ENCODE measurements at regions not wholly inside any gene's neighbourhood (a gene's known extent, or its start where the extent isn't known, plus 50 kb on each side); places are given as distances from the start of the nearest gene placed in this dataset.

DNA sequence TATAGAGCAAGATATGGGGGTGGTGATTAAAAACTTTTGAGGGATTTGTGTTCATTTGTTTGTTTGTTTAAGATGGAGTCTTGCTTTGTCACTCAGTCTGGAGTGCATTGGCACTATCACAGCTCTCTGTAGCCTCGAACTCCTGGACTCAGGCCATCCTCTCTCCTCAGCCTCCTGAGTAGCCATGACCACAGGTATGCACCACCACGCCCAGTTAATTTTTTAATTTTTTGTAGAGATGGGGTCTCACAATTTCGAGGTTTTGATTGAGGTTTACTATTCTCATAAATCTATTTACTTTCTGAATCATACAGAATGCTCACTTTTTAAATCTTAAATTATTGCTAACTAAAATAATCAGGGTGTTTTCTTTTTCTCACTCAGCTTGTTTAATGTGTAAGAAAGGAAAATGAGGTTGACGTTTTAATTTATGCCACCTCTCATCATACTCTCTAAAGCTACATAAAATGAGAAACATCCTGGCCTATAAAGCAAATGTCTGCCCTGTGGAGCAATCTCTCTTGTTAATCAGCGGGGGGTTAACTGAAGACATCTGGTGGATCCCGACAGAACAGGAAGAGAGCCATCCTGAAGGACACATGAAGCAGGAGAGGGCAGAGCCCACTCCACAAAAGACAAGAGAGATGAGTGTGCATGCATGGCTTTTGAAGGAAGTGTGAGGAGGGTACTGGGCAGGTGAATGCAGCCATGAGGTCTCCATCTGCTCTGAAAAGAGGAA, 589.1 kb upstream of the SLC8A1 start:
- TF ChIP-seq, protein P1, sequence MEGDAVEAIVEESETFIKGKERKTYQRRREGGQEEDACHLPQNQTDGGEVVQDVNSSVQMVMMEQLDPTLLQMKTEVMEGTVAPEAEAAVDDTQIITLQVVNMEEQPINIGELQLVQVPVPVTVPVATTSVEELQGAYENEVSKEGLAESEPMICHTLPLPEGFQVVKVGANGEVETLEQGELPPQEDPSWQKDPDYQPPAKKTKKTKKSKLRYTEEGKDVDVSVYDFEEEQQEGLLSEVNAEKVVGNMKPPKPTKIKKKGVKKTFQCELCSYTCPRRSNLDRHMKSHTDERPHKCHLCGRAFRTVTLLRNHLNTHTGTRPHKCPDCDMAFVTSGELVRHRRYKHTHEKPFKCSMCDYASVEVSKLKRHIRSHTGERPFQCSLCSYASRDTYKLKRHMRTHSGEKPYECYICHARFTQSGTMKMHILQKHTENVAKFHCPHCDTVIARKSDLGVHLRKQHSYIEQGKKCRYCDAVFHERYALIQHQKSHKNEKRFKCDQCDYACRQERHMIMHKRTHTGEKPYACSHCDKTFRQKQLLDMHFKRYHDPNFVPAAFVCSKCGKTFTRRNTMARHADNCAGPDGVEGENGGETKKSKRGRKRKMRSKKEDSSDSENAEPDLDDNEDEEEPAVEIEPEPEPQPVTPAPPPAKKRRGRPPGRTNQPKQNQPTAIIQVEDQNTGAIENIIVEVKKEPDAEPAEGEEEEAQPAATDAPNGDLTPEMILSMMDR (IDR thresholded peaks at IDR 0.05): no peak
- TF ChIP-seq, protein P2, sequence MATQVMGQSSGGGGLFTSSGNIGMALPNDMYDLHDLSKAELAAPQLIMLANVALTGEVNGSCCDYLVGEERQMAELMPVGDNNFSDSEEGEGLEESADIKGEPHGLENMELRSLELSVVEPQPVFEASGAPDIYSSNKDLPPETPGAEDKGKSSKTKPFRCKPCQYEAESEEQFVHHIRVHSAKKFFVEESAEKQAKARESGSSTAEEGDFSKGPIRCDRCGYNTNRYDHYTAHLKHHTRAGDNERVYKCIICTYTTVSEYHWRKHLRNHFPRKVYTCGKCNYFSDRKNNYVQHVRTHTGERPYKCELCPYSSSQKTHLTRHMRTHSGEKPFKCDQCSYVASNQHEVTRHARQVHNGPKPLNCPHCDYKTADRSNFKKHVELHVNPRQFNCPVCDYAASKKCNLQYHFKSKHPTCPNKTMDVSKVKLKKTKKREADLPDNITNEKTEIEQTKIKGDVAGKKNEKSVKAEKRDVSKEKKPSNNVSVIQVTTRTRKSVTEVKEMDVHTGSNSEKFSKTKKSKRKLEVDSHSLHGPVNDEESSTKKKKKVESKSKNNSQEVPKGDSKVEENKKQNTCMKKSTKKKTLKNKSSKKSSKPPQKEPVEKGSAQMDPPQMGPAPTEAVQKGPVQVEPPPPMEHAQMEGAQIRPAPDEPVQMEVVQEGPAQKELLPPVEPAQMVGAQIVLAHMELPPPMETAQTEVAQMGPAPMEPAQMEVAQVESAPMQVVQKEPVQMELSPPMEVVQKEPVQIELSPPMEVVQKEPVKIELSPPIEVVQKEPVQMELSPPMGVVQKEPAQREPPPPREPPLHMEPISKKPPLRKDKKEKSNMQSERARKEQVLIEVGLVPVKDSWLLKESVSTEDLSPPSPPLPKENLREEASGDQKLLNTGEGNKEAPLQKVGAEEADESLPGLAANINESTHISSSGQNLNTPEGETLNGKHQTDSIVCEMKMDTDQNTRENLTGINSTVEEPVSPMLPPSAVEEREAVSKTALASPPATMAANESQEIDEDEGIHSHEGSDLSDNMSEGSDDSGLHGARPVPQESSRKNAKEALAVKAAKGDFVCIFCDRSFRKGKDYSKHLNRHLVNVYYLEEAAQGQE (IDR thresholded peaks at IDR 0.05): no peak
- no peak for TF ChIP-seq BHLHE40 (IDR thresholded peaks at IDR 0.05; ENCODE audit: low read depth, low read length)
- no peak for TF ChIP-seq RAD21 (conservative IDR thresholded peaks at IDR 0.05 in 1 of 2, IDR thresholded peaks at IDR 0.05 in 1 of 2)
- TF ChIP-seq, protein P3, sequence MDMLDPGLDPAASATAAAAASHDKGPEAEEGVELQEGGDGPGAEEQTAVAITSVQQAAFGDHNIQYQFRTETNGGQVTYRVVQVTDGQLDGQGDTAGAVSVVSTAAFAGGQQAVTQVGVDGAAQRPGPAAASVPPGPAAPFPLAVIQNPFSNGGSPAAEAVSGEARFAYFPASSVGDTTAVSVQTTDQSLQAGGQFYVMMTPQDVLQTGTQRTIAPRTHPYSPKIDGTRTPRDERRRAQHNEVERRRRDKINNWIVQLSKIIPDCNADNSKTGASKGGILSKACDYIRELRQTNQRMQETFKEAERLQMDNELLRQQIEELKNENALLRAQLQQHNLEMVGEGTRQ (IDR thresholded peaks at IDR 0.05): no peak
- no peak for TF ChIP-seq POLR2A (IDR thresholded peaks at IDR 0.05; ENCODE audit: low read length)
- TF ChIP-seq, protein P4, sequence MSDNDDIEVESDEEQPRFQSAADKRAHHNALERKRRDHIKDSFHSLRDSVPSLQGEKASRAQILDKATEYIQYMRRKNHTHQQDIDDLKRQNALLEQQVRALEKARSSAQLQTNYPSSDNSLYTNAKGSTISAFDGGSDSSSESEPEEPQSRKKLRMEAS (IDR thresholded peaks at IDR 0.05): no peak

All from A549 (cell line).